KBM-7 (cell line): ENCODE measurements at regions not wholly inside any gene's neighbourhood (a gene's known extent, or its start where the extent isn't known, plus 50 kb on each side); places are given as distances from the start of the nearest gene placed in this dataset.

Experiments
- DNase-seq: peaks from one replicate; pipeline ENCODE4 v3.0.0-alpha.2; 2015
- in situ Hi-C: fragments of 300-500 bp; cut with MboI; formaldehyde crosslinking; loops from 2 replicates; pipeline ENCODE4 v1.14.3; 2020; ENCODE audit warnings: low sequenced_read_pairs, low pct_unique_long_range_greater_than_20kb, mixed read lengths

- in situ Hi-C loops = no loop called here
- no peak for DNase-seq
Observed at GRCh38 chr5:98605426-98605825, 168.0 kb upstream of the RGMB start.

GRCh38 chr5:98606961-98607360 lies 166.5 kb upstream of the RGMB start:
- no peak for DNase-seq
- in situ Hi-C loops = no loop called here

- in situ Hi-C loops = no loop called here
- DNase-seq = no peak
Observed at GRCh38 chr5:98608052-98608451, 165.4 kb upstream of the RGMB start.

GRCh38 chr5:98614341-98614740 lies 159.1 kb upstream of the RGMB start:
- in situ Hi-C loops = no loop called here
- no peak for DNase-seq

GRCh38 chr5:98621821-98622220 lies 151.6 kb upstream of the RGMB start:
- in situ Hi-C loops = no loop called here

GRCh38 chr5:98624145-98624880 lies 149.2 kb upstream of the RGMB start:
- DNase-seq = no peak
- in situ Hi-C loops = no loop called here

More at GRCh38 chr5:98621821-98622220, 151.6 kb upstream of the RGMB start:
- DNase-seq = no peak

GRCh38 chr5:98627121-98627520 lies 146.3 kb upstream of the RGMB start:
- in situ Hi-C loops = no loop called here

GRCh38 chr5:98630621-98631020 lies 142.8 kb upstream of the RGMB start:
- in situ Hi-C loops = no loop called here
- DNase-seq = no peak

More at GRCh38 chr5:98627121-98627520, 146.3 kb upstream of the RGMB start:
- DNase-seq = no peak

GRCh38 chr5:98631311-98632054 lies 142.0 kb upstream of the RGMB start:
- in situ Hi-C loops = no loop called here
- no peak for DNase-seq

- no peak for DNase-seq
Observed at GRCh38 chr5:98635656-98636055, 137.8 kb upstream of the RGMB start.

GRCh38 chr5:98637116-98637515 lies 136.3 kb upstream of the RGMB start:
- DNase-seq = no peak
- in situ Hi-C loops = no loop called here

More at GRCh38 chr5:98635656-98636055, 137.8 kb upstream of the RGMB start:
- in situ Hi-C loops = no loop called here

GRCh38 chr5:98637557-98637956 lies 135.9 kb upstream of the RGMB start:
- in situ Hi-C loops = no loop called here
- DNase-seq = no peak

- in situ Hi-C loops = no loop called here
- no peak for DNase-seq
Observed at GRCh38 chr5:98638111-98638510, 135.4 kb upstream of the RGMB start.

- no peak for DNase-seq
- in situ Hi-C loops = no loop called here
Observed at GRCh38 chr5:98638701-98639100, 134.8 kb upstream of the RGMB start.

GRCh38 chr5:98639274-98639673 lies 134.2 kb upstream of the RGMB start:
- in situ Hi-C loops = no loop called here

GRCh38 chr5:98641671-98642070 lies 131.8 kb upstream of the RGMB start:
- in situ Hi-C loops = no loop called here

More at GRCh38 chr5:98639274-98639673, 134.2 kb upstream of the RGMB start:
- no peak for DNase-seq

GRCh38 chr5:98643569-98643968 lies 129.9 kb upstream of the RGMB start:
- no peak for DNase-seq
- in situ Hi-C loops = no loop called here

More at GRCh38 chr5:98641671-98642070, 131.8 kb upstream of the RGMB start:
- no peak for DNase-seq

- in situ Hi-C loops = no loop called here
Observed at GRCh38 chr5:98651715-98652114, 121.7 kb upstream of the RGMB start.

GRCh38 chr5:98656125-98656795 lies 117.2 kb upstream of the RGMB start:
- in situ Hi-C loops = no loop called here
- no peak for DNase-seq

More at GRCh38 chr5:98651715-98652114, 121.7 kb upstream of the RGMB start:
- DNase-seq = no peak

GRCh38 chr5:98656796-98657195 lies 116.7 kb upstream of the RGMB start:
- in situ Hi-C loops = no loop called here
- no peak for DNase-seq
